Upper lobe of left lung (tissue), 6 donors: ENCODE measurements at regions not wholly inside any gene's neighbourhood (a gene's known extent, or its start where the extent isn't known, plus 50 kb on each side); places are given as distances from the start of the nearest gene placed in this dataset.

Experiments
- ATAC-seq, 2 donors: fragments of 200-7000 bp; cut with Tn5 transposase; one replicate each; pipeline ENCODE4 v1.9.1; 2022; ENCODE audit warnings: mild to moderate bottlenecking in 2 of 2, moderate library complexity in 2 of 2; ENCODE audit not compliant: low FRiP score in 2 of 2
- DNase-seq, 2 donors: peaks; one replicate each; pipeline ENCODE4 v3.0.0-alpha.2; 2019 to 2020
- H3K27ac ChIP-seq, 4 donors: fragments of 200-600 bp; sonication (generic); one replicate each; pipeline ENCODE4 v1.5.1; 2016 to 2019
- H3K27me3 ChIP-seq, 4 donors: fragments of 200-600 bp; sonication (generic); one replicate each; pipeline ENCODE4 v1.5.1; 2017 to 2019
- H3K36me3 ChIP-seq, 4 donors: fragments of 200-600 bp; sonication (generic); one replicate each; pipeline ENCODE4 v1.5.1; 2016 to 2019
- H3K4me1 ChIP-seq, 4 donors: fragments of 200-600 bp; sonication (generic); one replicate each; pipeline ENCODE4 v1.5.1; 2018 to 2019
- H3K4me3 ChIP-seq, 4 donors: fragments of 200-600 bp; sonication (generic); one replicate each; pipeline ENCODE4 v1.5.1; 2017 to 2019; ENCODE audit warnings: mild to moderate bottlenecking in 2 of 4, moderate library complexity in 1 of 4
- H3K9me3 ChIP-seq, 4 donors: fragments of 200-600 bp; sonication (generic); one replicate each; pipeline ENCODE4 v1.5.1; 2018 to 2019
- CTCF ChIP-seq, 6 experiments: fragments of 450-650 bp in 4 of 6; fragments of 200-600 bp in 2 of 6; sonication (generic) in 2 of 6; IDR thresholded peaks; one replicate each; pipeline ENCODE4 v1.5.1; 2016 to 2019; ENCODE audit warnings: antibody characterized with exemption in 6 of 6
- EP300 ChIP-seq, 4 donors: sonication (generic); formaldehyde crosslinking; IDR thresholded peaks; one replicate each; pipeline ENCODE4 v1.5.1; 2017; ENCODE audit warnings: antibody characterized with exemption in 4 of 4, control low read depth in 2 of 4
- POLR2A ChIP-seq, 4 donors: fragments of 450-650 bp; IDR thresholded peaks; one replicate each; pipeline ENCODE4 v1.5.1; 2016 to 2017; ENCODE audit warnings: antibody characterized with exemption in 4 of 4, mild to moderate bottlenecking in 2 of 4
- POLR2AphosphoS5 ChIP-seq, 2 donors: sonication (generic); formaldehyde crosslinking; IDR thresholded peaks; one replicate each; pipeline ENCODE4 v1.5.1; 2017; ENCODE audit warnings: antibody characterized with exemption in 2 of 2
- WGBS, 2 donors: methylation state at CpG; one replicate each; pipeline ENCODE4 v1.1.5; 2017 to 2018; 5-methylcytosine and 5-hydroxymethylcytosine counted together
- donor health status: DM: no; HTN: no; CAD: no; lungs with moderate emphysema.
- donor health status: DM: no; HTN: yes; CAD: no; lungs with severe emphysema.

GRCh38 chr5:91950328-91950727, 567.2 kb upstream of the ARRDC3 start:
- WGBS, 2 donors: 66 to 79% methylated on average over 2 of the region's 2 CpGs
- Histone ChIP-seq H3K4me3 (no peak overlapping the region), H3K27me3 (no peaks in the 10 kb centered on the region), H3K4me1 (no peaks in the 10 kb centered on the region), H3K36me3 (no peaks in the 10 kb centered on the region), H3K27ac (no peak overlapping the region), H3K9me3 (no peaks in the 10 kb centered on the region)
- TF ChIP-seq POLR2A (IDR thresholded peaks at IDR 0.05): no peak
- no peak for TF ChIP-seq CTCF (IDR thresholded peaks at IDR 0.05)
- no peak for TF ChIP-seq EP300 (IDR thresholded peaks at IDR 0.05)
- TF ChIP-seq POLR2AphosphoS5 (IDR thresholded peaks at IDR 0.05): no peak
- ATAC-seq (no peak), DNase-seq (no peak)

- WGBS, 2 donors: 64 to 67% methylated on average over 4 of the region's 4 CpGs
- Histone ChIP-seq H3K27ac (no peak overlapping the region), H3K36me3 (no peaks in the 10 kb centered on the region), H3K4me1 (no peaks in the 10 kb centered on the region), H3K9me3 (no peaks in the 10 kb centered on the region), H3K27me3 (no peaks in the 10 kb centered on the region), H3K4me3 (no peak overlapping the region)
- ATAC-seq (no peak), DNase-seq (no peak)
- no peak for TF ChIP-seq POLR2A (IDR thresholded peaks at IDR 0.05)
- no peak for TF ChIP-seq EP300 (IDR thresholded peaks at IDR 0.05)
- no peak for TF ChIP-seq POLR2AphosphoS5 (IDR thresholded peaks at IDR 0.05)
- TF ChIP-seq CTCF (IDR thresholded peaks at IDR 0.05): no peak
Measured at GRCh38 chr5:91946870-91947269, 563.8 kb upstream of the ARRDC3 start.

- DNase-seq (no peak), ATAC-seq (no peak)
- Histone ChIP-seq H3K27me3 (no peaks in the 10 kb centered on the region), H3K36me3 (no peaks in the 10 kb centered on the region), H3K9me3 (no peaks in the 10 kb centered on the region), H3K27ac (no peak overlapping the region), H3K4me1 (no peaks in the 10 kb centered on the region), H3K4me3 (no peak overlapping the region)
- TF ChIP-seq POLR2AphosphoS5 (IDR thresholded peaks at IDR 0.05) (no peak), CTCF (IDR thresholded peaks at IDR 0.05) (no peak), EP300 (IDR thresholded peaks at IDR 0.05) (no peak), POLR2A (IDR thresholded peaks at IDR 0.05) (no peak)
- WGBS, 2 donors: 32 to 36% methylated on average over 1 of the region's 1 CpG
Measured at GRCh38 chr5:91941588-91941987, 558.5 kb upstream of the ARRDC3 start.

GRCh38 chr5:91938441-91938840, 555.3 kb upstream of the ARRDC3 start:
- Histone ChIP-seq H3K27me3 (no peaks in the 10 kb centered on the region), H3K27ac (no peak overlapping the region), H3K4me3 (no peak overlapping the region), H3K9me3 (no peaks in the 10 kb centered on the region), H3K36me3 (no peaks in the 10 kb centered on the region), H3K4me1 (no peaks in the 10 kb centered on the region)
- ATAC-seq (no peak), DNase-seq (no peak)
- TF ChIP-seq POLR2AphosphoS5 (IDR thresholded peaks at IDR 0.05): no peak
- no peak for TF ChIP-seq CTCF (IDR thresholded peaks at IDR 0.05)
- no peak for TF ChIP-seq EP300 (IDR thresholded peaks at IDR 0.05)
- no peak for TF ChIP-seq POLR2A (IDR thresholded peaks at IDR 0.05)

- H3K27me3 ChIP-seq: no peaks in the 10 kb centered on the region
- no peak for ATAC-seq
- H3K4me1 ChIP-seq: no peaks in the 10 kb centered on the region
- H3K4me3 ChIP-seq: no peak overlapping the region
- no peaks in the 10 kb centered on the region for H3K9me3 ChIP-seq
- no peak overlapping the region for H3K27ac ChIP-seq
- no peaks in the 10 kb centered on the region for H3K36me3 ChIP-seq
- DNase-seq: no peak
- TF ChIP-seq POLR2AphosphoS5 (IDR thresholded peaks at IDR 0.05) (no peak), EP300 (IDR thresholded peaks at IDR 0.05) (no peak), CTCF (IDR thresholded peaks at IDR 0.05) (no peak), POLR2A (IDR thresholded peaks at IDR 0.05) (no peak)
Measured at GRCh38 chr5:91937121-91937520, 554.0 kb upstream of the ARRDC3 start.
